BJ (cell line): ENCODE measurements at regions not wholly inside any gene's neighbourhood (a gene's known extent, or its start where the extent isn't known, plus 50 kb on each side); places are given as distances from the start of the nearest gene placed in this dataset.

Source experiments
- CTCF ChIA-PET: fragments of 350-600 bp; formaldehyde crosslinking; extraction: SDS; loops from one replicate; lab custom pipeline; 2021; ENCODE audit warnings: antibody characterized with exemption, inconsistent platforms; lab: Yijun Ruan, JAX
- POLR2A ChIA-PET: fragments of 300-600 bp; sonication (Branson Sonifier 250); formaldehyde crosslinking; extraction: SDS; loops from one replicate; lab custom pipeline; 2021; ENCODE audit warnings: antibody characterized with exemption; lab: Charles Lee
- DNase-seq: peaks from one replicate; pipeline ENCODE4 v3.0.0-alpha.2; 2011; ENCODE audit warnings: low read depth
- H3K27me3 ChIP-seq: 2 replicates; pipeline ENCODE4 v1.6.0; 2011; ENCODE audit warnings: low read length; ENCODE audit not compliant: control insufficient read depth, insufficient read depth
- H3K36me3 ChIP-seq: 2 replicates; pipeline ENCODE4 v1.5.1; 2011; ENCODE audit warnings: low read length; ENCODE audit not compliant: control insufficient read depth, insufficient read depth
- H3K4me3 ChIP-seq: 2 replicates; pipeline ENCODE4 v1.5.1; 2011; ENCODE audit warnings: low read depth, mild to moderate bottlenecking, control low read depth, low read length
- CTCF ChIP-seq: IDR thresholded peaks from 2 replicates; pipeline ENCODE4 v1.5.1; 2011; ENCODE audit warnings: low read depth, mild to moderate bottlenecking, control low read depth, inconsistent platforms, low read length, moderate library complexity; ENCODE audit not compliant: insufficient read depth

DNA sequence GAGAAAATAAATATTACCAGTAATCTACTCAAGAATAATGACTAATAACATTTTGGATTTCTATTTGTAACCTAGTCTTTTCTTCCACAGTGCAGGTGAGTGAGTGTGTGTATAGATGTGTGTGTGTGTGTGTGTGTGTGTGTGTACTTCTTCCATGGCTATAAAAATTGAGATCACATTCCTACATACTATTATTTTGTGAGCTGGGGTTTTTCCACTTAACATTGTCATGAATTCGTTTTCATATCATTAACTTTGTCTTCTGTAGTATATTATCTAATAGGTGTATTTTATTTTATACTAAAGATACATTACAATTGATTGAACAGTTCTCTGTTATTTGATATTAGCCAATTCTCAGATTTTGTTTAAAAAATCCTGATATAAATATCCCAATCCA is 152.4 kb upstream of the TRPC7 start:
- ChIA-PET CTCF (interaction anchor here (1.2 to 1.5 kb wide), 2 partner anchors 11 to 16 kb away, joined by 3 read pairs; no protein-coding TSS in a partner anchor), POLR2A (no interaction called here)
- TF ChIP-seq CTCF, result no peak
- Histone ChIP-seq H3K36me3 (no peaks in the 10 kb centered on the region), H3K4me3 (no peak overlapping the region), H3K27me3 (no peaks in the 10 kb centered on the region)
- DNase-seq, result no peak

- Histone ChIP-seq H3K27me3 (no peaks in the 10 kb centered on the region), H3K4me3 (no peak overlapping the region), H3K36me3 (no peaks in the 10 kb centered on the region)
- no peak for TF ChIP-seq CTCF
- ChIA-PET CTCF (interaction anchor here (1.5 kb wide), 1 partner anchor 9 kb away, joined by 3 read pairs; no protein-coding TSS in a partner anchor), POLR2A (no interaction called here)
- DNase-seq, result no peak
Observed at GRCh38 chr5:136516637-136517036, 151.3 kb upstream of the TRPC7 start.

- no peak for TF ChIP-seq CTCF
- no peak for DNase-seq
- POLR2A ChIA-PET, result no interaction called here
- CTCF ChIA-PET, result no interaction called here
- Histone ChIP-seq H3K27me3 (no peaks in the 10 kb centered on the region), H3K36me3 (no peaks in the 10 kb centered on the region), H3K4me3 (no peak overlapping the region)
Observed at GRCh38 chr5:136513430-136513829, 148.1 kb upstream of the TRPC7 start.

GRCh38 chr5:136511046-136511445 is 145.7 kb upstream of the TRPC7 start:
- Histone ChIP-seq H3K36me3 (no peaks in the 10 kb centered on the region), H3K4me3 (no peak overlapping the region), H3K27me3 (no peaks in the 10 kb centered on the region)
- ChIA-PET POLR2A (no interaction called here), CTCF (no interaction called here)
- DNase-seq, result no peak
- TF ChIP-seq CTCF, result no peak

GRCh38 chr5:136510481-136510880 is 145.1 kb upstream of the TRPC7 start:
- no peak overlapping the region for H3K4me3 ChIP-seq
- DNase-seq, result no peak
- POLR2A ChIA-PET, result no interaction called here
- no peaks in the 10 kb centered on the region for H3K36me3 ChIP-seq
- TF ChIP-seq CTCF, result no peak
- no peaks in the 10 kb centered on the region for H3K27me3 ChIP-seq
- CTCF ChIA-PET, result no interaction called here
